SK-N-SH treated with all-trans-retinoic acid at 6 μM for 48 hours (cell line): ENCODE measurements at regions not wholly inside any gene's neighbourhood (a gene's known extent, or its start where the extent isn't known, plus 50 kb on each side); places are given as distances from the start of the nearest gene placed in this dataset.
"Not testable (repeated sequence)": the region's sequence is repeated elsewhere in the genome, so short reads cannot be mapped to it uniquely, and the experiment has no call there.

Source experiments
- ATAC-seq: fragments of 200-7000 bp; cut with Tn5 transposase; 3 replicates; pipeline ENCODE4 v1.9.1; 2020; ENCODE audit warnings: mild to moderate bottlenecking, moderate library complexity
- ARNTL ChIP-seq: fragments of 450-650 bp; formaldehyde crosslinking; IDR thresholded peaks from 2 replicates; pipeline ENCODE4 v1.5.0; 2020; ENCODE audit warnings: low read depth, mild to moderate bottlenecking, moderate library complexity, borderline replicate concordance
- BACH2 ChIP-seq: fragments of 250-450 bp; sonication (Bioruptor Pico); IDR thresholded peaks from 2 replicates; pipeline ENCODE4 v1.9.0; 2021; ENCODE audit warnings: mild to moderate bottlenecking, borderline replicate concordance
- CREB5 ChIP-seq: fragments of 250-450 bp; sonication (Bioruptor Pico); IDR thresholded peaks from 2 replicates; pipeline ENCODE4 v1.5.1; 2020; ENCODE audit warnings: low read depth, mild to moderate bottlenecking, moderate library complexity
- CSDC2 ChIP-seq: fragments of 250-450 bp; sonication (Bioruptor Pico); IDR thresholded peaks from 2 replicates; pipeline ENCODE4 v1.5.0; 2020; ENCODE audit warnings: mild to moderate bottlenecking, moderate library complexity
- CSRNP3 ChIP-seq: fragments of 250-450 bp; sonication (Bioruptor Pico); IDR thresholded peaks from 2 replicates; pipeline ENCODE4 v1.5.1; 2021; ENCODE audit warnings: mild to moderate bottlenecking, moderate library complexity
- ESRRG ChIP-seq: fragments of 250-450 bp; sonication (Bioruptor Pico); IDR thresholded peaks from 2 replicates; pipeline ENCODE4 v1.6.1; 2021; ENCODE audit warnings: mild to moderate bottlenecking
- GLIS3 ChIP-seq: fragments of 250-450 bp; sonication (Bioruptor Pico); IDR thresholded peaks from 2 replicates; pipeline ENCODE4 v1.5.0; 2020; ENCODE audit warnings: mild to moderate bottlenecking, moderate library complexity
- ISL1 ChIP-seq: fragments of 250-450 bp; sonication (Bioruptor Pico); IDR thresholded peaks from 2 replicates; pipeline ENCODE4 v2.1.2; 2022; ENCODE audit warnings: mild to moderate bottlenecking, moderate library complexity
- OSR1 ChIP-seq: fragments of 250-450 bp; sonication (Bioruptor Pico); IDR thresholded peaks from 2 replicates; pipeline ENCODE4 v1.8.0; 2022; ENCODE audit warnings: moderate library complexity, mild to moderate bottlenecking, inconsistent platforms
- POU6F1 ChIP-seq: fragments of 250-450 bp; sonication (Bioruptor Pico); IDR thresholded peaks from 2 replicates; pipeline ENCODE4 v1.8.0; 2021; ENCODE audit warnings: low read depth, mild to moderate bottlenecking, moderate library complexity, borderline replicate concordance
- PPARA ChIP-seq: fragments of 250-450 bp; sonication (Bioruptor Pico); IDR thresholded peaks from 2 replicates; pipeline ENCODE4 v1.5.0; 2020; ENCODE audit warnings: mild to moderate bottlenecking, borderline replicate concordance
- RARB ChIP-seq: fragments of 250-450 bp; sonication (Bioruptor Pico); IDR thresholded peaks from 2 replicates; pipeline ENCODE4 v1.8.0; 2021; ENCODE audit warnings: mild to moderate bottlenecking, moderate library complexity
- SNAI2 ChIP-seq: fragments of 250-450 bp; sonication (Bioruptor Pico); IDR thresholded peaks from 2 replicates; pipeline ENCODE4 v1.5.0; 2020; ENCODE audit warnings: mild to moderate bottlenecking, moderate library complexity
- TCF4 ChIP-seq: fragments of 250-450 bp; sonication (Bioruptor Pico); IDR thresholded peaks from 2 replicates; pipeline ENCODE4 v1.8.0; 2021; ENCODE audit warnings: mild to moderate bottlenecking, moderate library complexity, borderline replicate concordance
- ZFP3 ChIP-seq: fragments of 250-450 bp; sonication (Bioruptor Pico); IDR thresholded peaks from 2 replicates; pipeline ENCODE4 v1.5.0; 2020; ENCODE audit warnings: mild to moderate bottlenecking, moderate library complexity
- ZFP30 ChIP-seq: fragments of 450-650 bp; formaldehyde crosslinking; IDR thresholded peaks from 2 replicates; pipeline ENCODE4 v1.5.0; 2022; ENCODE audit warnings: mild to moderate bottlenecking, moderate library complexity
- ZNF565 ChIP-seq: fragments of 450-650 bp; formaldehyde crosslinking; conservative IDR thresholded peaks from 2 replicates; pipeline ENCODE4 v1.5.0; 2020; ENCODE audit warnings: low read depth, mild to moderate bottlenecking, moderate library complexity
- ZNF70 ChIP-seq: fragments of 450-650 bp; formaldehyde crosslinking; IDR thresholded peaks from 2 replicates; pipeline ENCODE4 v1.5.0; 2020; ENCODE audit warnings: mild to moderate bottlenecking, moderate library complexity
- ZNF8 ChIP-seq: fragments of 450-650 bp; formaldehyde crosslinking; IDR thresholded peaks from 2 replicates; pipeline ENCODE4 v1.5.0; 2020; ENCODE audit warnings: mild to moderate bottlenecking, moderate library complexity
- TF ChIP-seq, protein P1 (sequence below): fragments of 250-450 bp; sonication (Bioruptor Pico); IDR thresholded peaks from 2 replicates; pipeline ENCODE4 v1.8.0; 2020; ENCODE audit warnings: mild to moderate bottlenecking, moderate library complexity, borderline replicate concordance

GRCh38 chrX:35374116-35374515 lies 424.0 kb upstream of the MAGEB16 start (continued):
- TF ChIP-seq TCF4 (CRISPR knock-in tag), result no peak
- TF ChIP-seq ZFP3 (CRISPR knock-in tag), result no peak
- no peak for TF ChIP-seq SNAI2
- TF ChIP-seq CREB5 (CRISPR knock-in tag), result no peak
- no peak for TF ChIP-seq ZFP30 (CRISPR knock-in tag)

- TF ChIP-seq ZNF70 (no peak), RARB (CRISPR knock-in tag) (no peak), CSDC2 (CRISPR knock-in tag) (no peak), ESRRG (CRISPR knock-in tag) (no peak), OSR1 (CRISPR knock-in tag) (no peak), TCF4 (CRISPR knock-in tag) (no peak), BACH2 (CRISPR knock-in tag) (no peak), GLIS3 (CRISPR knock-in tag) (no peak), SNAI2 (no peak), POU6F1 (no peak), ZFP3 (CRISPR knock-in tag) (no peak), ISL1 (CRISPR knock-in tag) (no peak), ZNF8 (no peak)
- TF ChIP-seq, protein P1, sequence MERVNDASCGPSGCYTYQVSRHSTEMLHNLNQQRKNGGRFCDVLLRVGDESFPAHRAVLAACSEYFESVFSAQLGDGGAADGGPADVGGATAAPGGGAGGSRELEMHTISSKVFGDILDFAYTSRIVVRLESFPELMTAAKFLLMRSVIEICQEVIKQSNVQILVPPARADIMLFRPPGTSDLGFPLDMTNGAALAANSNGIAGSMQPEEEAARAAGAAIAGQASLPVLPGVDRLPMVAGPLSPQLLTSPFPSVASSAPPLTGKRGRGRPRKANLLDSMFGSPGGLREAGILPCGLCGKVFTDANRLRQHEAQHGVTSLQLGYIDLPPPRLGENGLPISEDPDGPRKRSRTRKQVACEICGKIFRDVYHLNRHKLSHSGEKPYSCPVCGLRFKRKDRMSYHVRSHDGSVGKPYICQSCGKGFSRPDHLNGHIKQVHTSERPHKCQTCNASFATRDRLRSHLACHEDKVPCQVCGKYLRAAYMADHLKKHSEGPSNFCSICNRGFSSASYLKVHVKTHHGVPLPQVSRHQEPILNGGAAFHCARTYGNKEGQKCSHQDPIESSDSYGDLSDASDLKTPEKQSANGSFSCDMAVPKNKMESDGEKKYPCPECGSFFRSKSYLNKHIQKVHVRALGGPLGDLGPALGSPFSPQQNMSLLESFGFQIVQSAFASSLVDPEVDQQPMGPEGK (CRISPR knock-in tag), result no peak
- ATAC-seq, result peak; percentile 61; the same call in 1 of the 3 replicates
Observed at GRCh38 chrX:35380808-35381700, 417.1 kb upstream of the MAGEB16 start.

DNA sequence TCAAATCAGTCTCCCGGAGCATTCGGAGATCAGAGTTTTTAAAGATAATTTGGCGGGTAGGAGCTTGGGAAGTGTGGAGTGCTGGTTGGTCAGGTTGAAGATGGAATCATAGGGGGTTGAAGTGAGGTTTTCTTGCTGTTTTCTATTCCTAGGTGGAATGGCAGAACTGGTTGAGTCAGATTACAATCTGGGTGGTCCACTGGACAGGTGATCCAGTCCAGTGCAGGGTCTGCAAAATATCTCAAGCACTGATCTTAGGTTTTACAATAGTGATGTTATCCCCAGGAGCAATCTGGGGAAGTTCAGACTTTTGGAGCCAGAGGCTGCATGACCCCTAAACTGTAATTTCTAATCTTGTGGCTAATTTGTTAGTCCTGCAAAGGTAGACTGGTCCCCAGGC lies 416.4 kb upstream of the MAGEB16 start:
- not testable (repeated sequence) for ATAC-seq

DNA sequence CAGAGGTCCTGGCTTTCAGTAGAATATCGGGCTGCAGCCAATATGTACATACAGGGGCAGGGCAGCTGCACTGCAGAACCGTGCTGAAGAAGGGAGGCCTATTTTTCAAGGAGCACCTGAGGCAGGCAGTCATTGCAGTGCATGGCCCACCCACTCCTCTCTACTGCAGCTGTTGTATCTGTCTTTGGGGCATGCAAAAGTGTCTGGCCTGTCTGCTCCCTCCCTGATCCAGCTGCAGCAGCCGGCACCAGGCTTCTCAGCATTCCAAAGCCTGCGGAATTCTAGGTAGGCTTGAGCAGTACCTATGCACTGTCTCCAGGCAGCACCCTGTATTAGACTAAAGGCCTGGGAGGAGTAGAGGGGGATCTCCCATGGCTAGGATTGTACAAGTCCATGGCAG lies 415.2 kb upstream of the MAGEB16 start:
- ATAC-seq, result no peak
- TF ChIP-seq ISL1 (CRISPR knock-in tag), result no peak
- no peak for TF ChIP-seq BACH2 (CRISPR knock-in tag)
- no peak for TF ChIP-seq ZNF565 (CRISPR knock-in tag)
- no peak for TF ChIP-seq CSRNP3 (CRISPR knock-in tag)
- TF ChIP-seq ESRRG (CRISPR knock-in tag), result no peak
- no peak for TF ChIP-seq OSR1 (CRISPR knock-in tag)
- TF ChIP-seq PPARA, result no peak
- TF ChIP-seq CREB5 (CRISPR knock-in tag), result no peak
- TF ChIP-seq ARNTL, result no peak
- TF ChIP-seq POU6F1, result no peak
- TF ChIP-seq TCF4 (CRISPR knock-in tag), result no peak
